H1 (cell line): ENCODE measurements at regions not wholly inside any gene's neighbourhood (a gene's known extent, or its start where the extent isn't known, plus 50 kb on each side); places are given as distances from the start of the nearest gene placed in this dataset.

Experiments used
- ZNF274 ChIP-seq: IDR thresholded peaks from 2 replicates; pipeline ENCODE4 v1.7.0; 2012; ENCODE audit warnings: low read length, borderline replicate concordance; ENCODE audit errors: extremely low read depth
- TF ChIP-seq, protein P1 (sequence below): fragments of 300-600 bp; sonication (generic); IDR thresholded peaks from 2 replicates; pipeline ENCODE4 v1.7.1; 2012; ENCODE audit warnings: low read length, moderate library complexity, mild to moderate bottlenecking, inconsistent platforms; ENCODE audit not compliant: insufficient replicate concordance

DNA sequence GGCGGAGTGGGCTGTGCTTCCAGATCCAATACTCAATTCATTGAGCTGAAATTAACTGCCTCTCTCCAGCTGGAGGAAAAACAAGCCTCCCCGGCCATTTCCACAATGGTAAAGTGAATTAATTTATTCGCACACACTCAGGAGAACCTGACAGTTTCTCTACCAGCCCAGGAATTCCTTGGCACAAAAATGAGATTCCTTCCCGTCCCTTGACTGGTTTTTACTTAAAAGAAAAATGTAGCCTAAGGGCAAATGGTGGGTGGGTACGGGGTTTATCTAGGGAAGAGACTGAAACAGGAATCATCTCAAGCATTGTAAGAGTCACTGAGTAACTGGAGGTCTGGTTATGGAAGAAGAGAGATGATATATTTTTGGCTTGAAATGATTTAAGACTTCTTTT is 102.7 kb downstream of the VCX3A start (continued):
- TF ChIP-seq, protein P1, sequence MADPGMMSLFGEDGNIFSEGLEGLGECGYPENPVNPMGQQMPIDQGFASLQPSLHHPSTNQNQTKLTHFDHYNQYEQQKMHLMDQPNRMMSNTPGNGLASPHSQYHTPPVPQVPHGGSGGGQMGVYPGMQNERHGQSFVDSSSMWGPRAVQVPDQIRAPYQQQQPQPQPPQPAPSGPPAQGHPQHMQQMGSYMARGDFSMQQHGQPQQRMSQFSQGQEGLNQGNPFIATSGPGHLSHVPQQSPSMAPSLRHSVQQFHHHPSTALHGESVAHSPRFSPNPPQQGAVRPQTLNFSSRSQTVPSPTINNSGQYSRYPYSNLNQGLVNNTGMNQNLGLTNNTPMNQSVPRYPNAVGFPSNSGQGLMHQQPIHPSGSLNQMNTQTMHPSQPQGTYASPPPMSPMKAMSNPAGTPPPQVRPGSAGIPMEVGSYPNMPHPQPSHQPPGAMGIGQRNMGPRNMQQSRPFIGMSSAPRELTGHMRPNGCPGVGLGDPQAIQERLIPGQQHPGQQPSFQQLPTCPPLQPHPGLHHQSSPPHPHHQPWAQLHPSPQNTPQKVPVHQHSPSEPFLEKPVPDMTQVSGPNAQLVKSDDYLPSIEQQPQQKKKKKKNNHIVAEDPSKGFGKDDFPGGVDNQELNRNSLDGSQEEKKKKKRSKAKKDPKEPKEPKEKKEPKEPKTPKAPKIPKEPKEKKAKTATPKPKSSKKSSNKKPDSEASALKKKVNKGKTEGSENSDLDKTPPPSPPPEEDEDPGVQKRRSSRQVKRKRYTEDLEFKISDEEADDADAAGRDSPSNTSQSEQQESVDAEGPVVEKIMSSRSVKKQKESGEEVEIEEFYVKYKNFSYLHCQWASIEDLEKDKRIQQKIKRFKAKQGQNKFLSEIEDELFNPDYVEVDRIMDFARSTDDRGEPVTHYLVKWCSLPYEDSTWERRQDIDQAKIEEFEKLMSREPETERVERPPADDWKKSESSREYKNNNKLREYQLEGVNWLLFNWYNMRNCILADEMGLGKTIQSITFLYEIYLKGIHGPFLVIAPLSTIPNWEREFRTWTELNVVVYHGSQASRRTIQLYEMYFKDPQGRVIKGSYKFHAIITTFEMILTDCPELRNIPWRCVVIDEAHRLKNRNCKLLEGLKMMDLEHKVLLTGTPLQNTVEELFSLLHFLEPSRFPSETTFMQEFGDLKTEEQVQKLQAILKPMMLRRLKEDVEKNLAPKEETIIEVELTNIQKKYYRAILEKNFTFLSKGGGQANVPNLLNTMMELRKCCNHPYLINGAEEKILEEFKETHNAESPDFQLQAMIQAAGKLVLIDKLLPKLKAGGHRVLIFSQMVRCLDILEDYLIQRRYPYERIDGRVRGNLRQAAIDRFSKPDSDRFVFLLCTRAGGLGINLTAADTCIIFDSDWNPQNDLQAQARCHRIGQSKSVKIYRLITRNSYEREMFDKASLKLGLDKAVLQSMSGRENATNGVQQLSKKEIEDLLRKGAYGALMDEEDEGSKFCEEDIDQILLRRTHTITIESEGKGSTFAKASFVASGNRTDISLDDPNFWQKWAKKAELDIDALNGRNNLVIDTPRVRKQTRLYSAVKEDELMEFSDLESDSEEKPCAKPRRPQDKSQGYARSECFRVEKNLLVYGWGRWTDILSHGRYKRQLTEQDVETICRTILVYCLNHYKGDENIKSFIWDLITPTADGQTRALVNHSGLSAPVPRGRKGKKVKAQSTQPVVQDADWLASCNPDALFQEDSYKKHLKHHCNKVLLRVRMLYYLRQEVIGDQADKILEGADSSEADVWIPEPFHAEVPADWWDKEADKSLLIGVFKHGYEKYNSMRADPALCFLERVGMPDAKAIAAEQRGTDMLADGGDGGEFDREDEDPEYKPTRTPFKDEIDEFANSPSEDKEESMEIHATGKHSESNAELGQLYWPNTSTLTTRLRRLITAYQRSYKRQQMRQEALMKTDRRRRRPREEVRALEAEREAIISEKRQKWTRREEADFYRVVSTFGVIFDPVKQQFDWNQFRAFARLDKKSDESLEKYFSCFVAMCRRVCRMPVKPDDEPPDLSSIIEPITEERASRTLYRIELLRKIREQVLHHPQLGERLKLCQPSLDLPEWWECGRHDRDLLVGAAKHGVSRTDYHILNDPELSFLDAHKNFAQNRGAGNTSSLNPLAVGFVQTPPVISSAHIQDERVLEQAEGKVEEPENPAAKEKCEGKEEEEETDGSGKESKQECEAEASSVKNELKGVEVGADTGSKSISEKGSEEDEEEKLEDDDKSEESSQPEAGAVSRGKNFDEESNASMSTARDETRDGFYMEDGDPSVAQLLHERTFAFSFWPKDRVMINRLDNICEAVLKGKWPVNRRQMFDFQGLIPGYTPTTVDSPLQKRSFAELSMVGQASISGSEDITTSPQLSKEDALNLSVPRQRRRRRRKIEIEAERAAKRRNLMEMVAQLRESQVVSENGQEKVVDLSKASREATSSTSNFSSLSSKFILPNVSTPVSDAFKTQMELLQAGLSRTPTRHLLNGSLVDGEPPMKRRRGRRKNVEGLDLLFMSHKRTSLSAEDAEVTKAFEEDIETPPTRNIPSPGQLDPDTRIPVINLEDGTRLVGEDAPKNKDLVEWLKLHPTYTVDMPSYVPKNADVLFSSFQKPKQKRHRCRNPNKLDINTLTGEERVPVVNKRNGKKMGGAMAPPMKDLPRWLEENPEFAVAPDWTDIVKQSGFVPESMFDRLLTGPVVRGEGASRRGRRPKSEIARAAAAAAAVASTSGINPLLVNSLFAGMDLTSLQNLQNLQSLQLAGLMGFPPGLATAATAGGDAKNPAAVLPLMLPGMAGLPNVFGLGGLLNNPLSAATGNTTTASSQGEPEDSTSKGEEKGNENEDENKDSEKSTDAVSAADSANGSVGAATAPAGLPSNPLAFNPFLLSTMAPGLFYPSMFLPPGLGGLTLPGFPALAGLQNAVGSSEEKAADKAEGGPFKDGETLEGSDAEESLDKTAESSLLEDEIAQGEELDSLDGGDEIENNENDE = no peak
- TF ChIP-seq ZNF274 = no peak
